ENCODE measurements at regions not wholly inside any gene's neighbourhood (a gene's known extent, or its start where the extent isn't known, plus 50 kb on each side); places are given as distances from the start of the nearest gene placed in this dataset.

GRCh38 chr1:59225594-59226316 is 71.1 kb upstream of the FGGY start:
- no peaks in the 10 kb centered on the region for H3K36me3 Mint-ChIP-seq
- no peaks in the 10 kb centered on the region for H3K4me1 Mint-ChIP-seq
- DNase-seq = no peak
- no peaks in the 10 kb centered on the region for H3K27me3 Mint-ChIP-seq
- no peak overlapping the region for H3K4me3 Mint-ChIP-seq
- no peaks in the 10 kb centered on the region for H3K9me3 Mint-ChIP-seq
- no peak overlapping the region for H3K27ac Mint-ChIP-seq

GRCh38 chr1:59229138-59229537 is 67.8 kb upstream of the FGGY start:
- H3K9me3 Mint-ChIP-seq = no peaks in the 10 kb centered on the region
- H3K4me1 Mint-ChIP-seq = no peaks in the 10 kb centered on the region
- no peaks in the 10 kb centered on the region for H3K36me3 Mint-ChIP-seq
- no peaks in the 10 kb centered on the region for H3K27me3 Mint-ChIP-seq
- H3K27ac Mint-ChIP-seq = no peak overlapping the region
- no peak overlapping the region for H3K4me3 Mint-ChIP-seq
- no peak for DNase-seq

- no peaks in the 10 kb centered on the region for H3K36me3 Mint-ChIP-seq
- no peak overlapping the region for H3K27ac Mint-ChIP-seq
- DNase-seq = no peak
- no peaks in the 10 kb centered on the region for H3K9me3 Mint-ChIP-seq
- H3K4me1 Mint-ChIP-seq = no peaks in the 10 kb centered on the region
- H3K4me3 Mint-ChIP-seq = no peak overlapping the region
- H3K27me3 Mint-ChIP-seq = no peaks in the 10 kb centered on the region
These were observed 66.3 kb upstream of the FGGY start for GRCh38 chr1:59230622-59231021.

GRCh38 chr1:59232216-59232615 is 64.7 kb upstream of the FGGY start:
- H3K9me3 Mint-ChIP-seq = no peaks in the 10 kb centered on the region
- DNase-seq = no peak
- no peaks in the 10 kb centered on the region for H3K4me1 Mint-ChIP-seq
- no peaks in the 10 kb centered on the region for H3K27me3 Mint-ChIP-seq
- no peak overlapping the region for H3K27ac Mint-ChIP-seq
- H3K36me3 Mint-ChIP-seq = no peaks in the 10 kb centered on the region
- H3K4me3 Mint-ChIP-seq = no peak overlapping the region

GRCh38 chr1:59233444-59233843 is 63.5 kb upstream of the FGGY start:
- H3K4me1 Mint-ChIP-seq = no peaks in the 10 kb centered on the region
- H3K27me3 Mint-ChIP-seq = no peaks in the 10 kb centered on the region
- DNase-seq = no peak
- H3K9me3 Mint-ChIP-seq = no peaks in the 10 kb centered on the region
- H3K4me3 Mint-ChIP-seq = no peak overlapping the region
- H3K36me3 Mint-ChIP-seq = no peaks in the 10 kb centered on the region
- H3K27ac Mint-ChIP-seq = no peak overlapping the region

GRCh38 chr1:59236721-59237545 is 60.0 kb upstream of the FGGY start:
- no peaks in the 10 kb centered on the region for H3K36me3 Mint-ChIP-seq
- no peak overlapping the region for H3K4me3 Mint-ChIP-seq
- no peaks in the 10 kb centered on the region for H3K27me3 Mint-ChIP-seq
- no peaks in the 10 kb centered on the region for H3K4me1 Mint-ChIP-seq
- no peaks in the 10 kb centered on the region for H3K9me3 Mint-ChIP-seq
- H3K27ac Mint-ChIP-seq = no peak overlapping the region
- no peak for DNase-seq

GRCh38 chr1:59237900-59238299 is 59.0 kb upstream of the FGGY start:
- Mint-ChIP-seq H3K9me3 (no peaks in the 10 kb centered on the region), H3K27me3 (no peaks in the 10 kb centered on the region), H3K4me1 (no peaks in the 10 kb centered on the region), H3K36me3 (no peaks in the 10 kb centered on the region), H3K4me3 (no peak overlapping the region), H3K27ac (no peak overlapping the region)
- DNase-seq = no peak

GRCh38 chr1:59238333-59238934 is 58.5 kb upstream of the FGGY start:
- DNase-seq = no peak
- Mint-ChIP-seq H3K27ac (no peak overlapping the region), H3K9me3 (no peaks in the 10 kb centered on the region), H3K4me1 (no peaks in the 10 kb centered on the region), H3K4me3 (no peak overlapping the region), H3K36me3 (no peaks in the 10 kb centered on the region), H3K27me3 (no peaks in the 10 kb centered on the region)

GRCh38 chr1:59238993-59239392 is 57.9 kb upstream of the FGGY start:
- Mint-ChIP-seq H3K36me3 (no peaks in the 10 kb centered on the region), H3K27me3 (no peaks in the 10 kb centered on the region), H3K27ac (no peak overlapping the region), H3K4me1 (no peaks in the 10 kb centered on the region), H3K9me3 (peaks cover 1% of the 10 kb centered on the region), H3K4me3 (no peak overlapping the region)
- no peak for DNase-seq

- Mint-ChIP-seq H3K27ac (no peak overlapping the region), H3K9me3 (peaks cover 18% of the 10 kb centered on the region), H3K27me3 (no peaks in the 10 kb centered on the region), H3K4me3 (no peak overlapping the region), H3K36me3 (peaks cover 6% of the 10 kb centered on the region), H3K4me1 (no peaks in the 10 kb centered on the region)
- no peak for DNase-seq
These were observed 55.0 kb upstream of the FGGY start for GRCh38 chr1:59241909-59242308.

- Mint-ChIP-seq H3K9me3 (peaks cover 21% of the 10 kb centered on the region), H3K36me3 (peaks cover 6% of the 10 kb centered on the region), H3K27me3 (no peaks in the 10 kb centered on the region), H3K4me1 (no peaks in the 10 kb centered on the region), H3K4me3 (no peak overlapping the region), H3K27ac (no peak overlapping the region)
- DNase-seq = no peak
These were observed 54.5 kb upstream of the FGGY start for GRCh38 chr1:59242370-59242769.

GRCh38 chr1:59243550-59243949 is 53.3 kb upstream of the FGGY start:
- H3K27me3 Mint-ChIP-seq = no peaks in the 10 kb centered on the region
- H3K9me3 Mint-ChIP-seq = peaks cover 21% of the 10 kb centered on the region
- DNase-seq = no peak
- peaks cover 6% of the 10 kb centered on the region for H3K36me3 Mint-ChIP-seq
- no peak overlapping the region for H3K4me3 Mint-ChIP-seq
- H3K4me1 Mint-ChIP-seq = no peaks in the 10 kb centered on the region
- H3K27ac Mint-ChIP-seq = no peak overlapping the region

- no peak overlapping the region for H3K27ac Mint-ChIP-seq
- no peak for DNase-seq
These were observed 52.9 kb upstream of the FGGY start for GRCh38 chr1:59243978-59244377.

GRCh38 chr1:59244891-59245290 is 52.0 kb upstream of the FGGY start:
- no peaks in the 10 kb centered on the region for H3K4me1 Mint-ChIP-seq
- peaks cover 6% of the 10 kb centered on the region for H3K36me3 Mint-ChIP-seq
- no peaks in the 10 kb centered on the region for H3K27me3 Mint-ChIP-seq
- DNase-seq = no peak
- peaks cover 21% of the 10 kb centered on the region for H3K9me3 Mint-ChIP-seq
- H3K4me3 Mint-ChIP-seq = no peak overlapping the region
- H3K27ac Mint-ChIP-seq = no peak overlapping the region

More at GRCh38 chr1:59243978-59244377, 52.9 kb upstream of the FGGY start:
- H3K9me3 Mint-ChIP-seq = peaks cover 21% of the 10 kb centered on the region
- peaks cover 6% of the 10 kb centered on the region for H3K36me3 Mint-ChIP-seq
- no peaks in the 10 kb centered on the region for H3K27me3 Mint-ChIP-seq
- no peaks in the 10 kb centered on the region for H3K4me1 Mint-ChIP-seq
- no peak overlapping the region for H3K4me3 Mint-ChIP-seq
